Fibroblast of mammary gland (primary cell): ENCODE measurements at regions not wholly inside any gene's neighbourhood (a gene's known extent, or its start where the extent isn't known, plus 50 kb on each side); places are given as distances from the start of the nearest gene placed in this dataset.

Experiments used
- DNase-seq: peaks from one replicate; pipeline ENCODE4 v3.0.0-alpha.2; 2010; ENCODE audit warnings: low read depth
- H3K4me3 ChIP-seq: 2 replicates; pipeline ENCODE4 v1.5.1; 2011; ENCODE audit warnings: low read depth, mild to moderate bottlenecking, low read length, moderate library complexity; ENCODE audit not compliant: control insufficient read depth
- TF ChIP-seq, protein P1 (sequence below): conservative IDR thresholded peaks from 2 replicates; pipeline ENCODE4 v1.5.1; 2011; ENCODE audit warnings: low read depth, low read length, inconsistent platforms; ENCODE audit not compliant: control insufficient read depth, insufficient read depth

DNA sequence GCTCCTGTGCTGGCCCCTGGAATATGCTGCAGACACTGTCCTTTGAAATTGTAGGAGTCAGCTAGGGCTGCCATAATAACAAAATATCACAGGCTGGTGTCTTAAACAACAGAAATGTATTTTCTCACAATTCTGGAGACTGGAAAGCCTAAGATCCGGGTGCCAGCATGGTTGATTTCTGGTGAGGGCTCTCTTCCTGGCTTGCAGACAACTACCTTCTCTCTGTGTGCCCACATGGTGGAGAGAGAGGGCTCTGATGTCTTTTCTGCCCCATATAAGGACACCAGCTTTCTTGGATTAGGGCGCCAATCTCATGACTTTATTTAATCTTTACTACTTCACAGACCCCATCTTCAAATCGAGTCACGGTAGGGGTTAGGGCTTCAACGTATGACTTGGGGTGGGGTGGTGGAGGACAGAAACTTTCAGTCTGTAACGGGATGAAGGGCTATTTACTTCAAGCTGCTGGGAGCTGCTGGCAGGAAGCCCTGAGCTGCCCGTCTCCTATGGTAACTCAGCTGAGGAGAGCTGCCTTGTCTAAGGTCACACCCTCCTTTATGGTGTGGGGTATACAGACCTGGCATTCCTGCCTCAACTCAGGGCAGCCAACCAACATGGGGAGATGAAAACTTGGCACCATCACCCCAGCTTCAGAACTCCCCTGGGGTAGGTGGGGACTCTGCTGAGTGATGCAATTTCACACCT lies 142.9 kb upstream of the ZBED5 start:
- DNase-seq: no peak
- no peak overlapping the region for H3K4me3 ChIP-seq
- TF ChIP-seq, protein P1, sequence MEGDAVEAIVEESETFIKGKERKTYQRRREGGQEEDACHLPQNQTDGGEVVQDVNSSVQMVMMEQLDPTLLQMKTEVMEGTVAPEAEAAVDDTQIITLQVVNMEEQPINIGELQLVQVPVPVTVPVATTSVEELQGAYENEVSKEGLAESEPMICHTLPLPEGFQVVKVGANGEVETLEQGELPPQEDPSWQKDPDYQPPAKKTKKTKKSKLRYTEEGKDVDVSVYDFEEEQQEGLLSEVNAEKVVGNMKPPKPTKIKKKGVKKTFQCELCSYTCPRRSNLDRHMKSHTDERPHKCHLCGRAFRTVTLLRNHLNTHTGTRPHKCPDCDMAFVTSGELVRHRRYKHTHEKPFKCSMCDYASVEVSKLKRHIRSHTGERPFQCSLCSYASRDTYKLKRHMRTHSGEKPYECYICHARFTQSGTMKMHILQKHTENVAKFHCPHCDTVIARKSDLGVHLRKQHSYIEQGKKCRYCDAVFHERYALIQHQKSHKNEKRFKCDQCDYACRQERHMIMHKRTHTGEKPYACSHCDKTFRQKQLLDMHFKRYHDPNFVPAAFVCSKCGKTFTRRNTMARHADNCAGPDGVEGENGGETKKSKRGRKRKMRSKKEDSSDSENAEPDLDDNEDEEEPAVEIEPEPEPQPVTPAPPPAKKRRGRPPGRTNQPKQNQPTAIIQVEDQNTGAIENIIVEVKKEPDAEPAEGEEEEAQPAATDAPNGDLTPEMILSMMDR: no peak

DNA sequence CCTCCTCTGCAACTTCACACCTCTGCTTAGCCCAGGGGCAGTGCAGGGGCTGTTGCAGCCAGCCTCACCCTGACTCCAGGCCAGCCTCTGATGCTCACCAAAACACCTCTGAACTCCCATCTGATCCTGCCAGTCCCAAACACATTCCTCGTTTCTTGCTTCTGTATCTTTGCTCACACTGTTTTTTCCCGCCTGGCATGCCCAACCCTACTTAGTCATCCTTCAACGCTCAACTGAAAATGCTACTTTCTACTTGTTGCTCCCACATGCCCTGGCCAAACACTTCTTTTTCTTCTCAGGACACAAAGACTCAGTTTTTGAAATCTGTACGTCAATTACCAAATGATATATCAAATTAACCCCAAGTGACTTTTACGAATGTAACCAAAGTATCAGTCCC lies 140.8 kb upstream of the ZBED5 start:
- TF ChIP-seq, protein P1: no peak

DNA sequence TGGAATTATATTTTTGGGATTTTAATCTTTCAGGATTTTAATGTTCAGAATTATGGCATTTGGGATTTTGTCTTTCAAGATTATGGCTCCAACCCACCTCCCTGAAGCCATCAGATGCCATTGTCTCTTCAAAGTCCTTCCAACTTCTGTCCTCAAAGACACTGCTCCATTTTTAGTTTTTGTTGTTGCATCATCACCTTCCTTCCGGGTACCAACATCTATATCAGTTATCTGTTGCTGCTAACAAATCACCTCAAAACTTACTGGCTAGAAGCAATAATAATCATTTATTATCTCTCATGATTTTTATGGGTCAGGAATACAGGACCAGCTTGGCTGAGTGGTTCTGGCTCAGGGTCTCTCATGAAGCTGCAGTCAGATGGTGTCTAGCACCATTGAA lies 138.8 kb upstream of the ZBED5 start:
- no peak for DNase-seq
- TF ChIP-seq, protein P1: no peak
- no peak overlapping the region for H3K4me3 ChIP-seq

More for the DNA sequence above, 140.8 kb upstream of the ZBED5 start:
- no peak overlapping the region for H3K4me3 ChIP-seq
- DNase-seq: no peak

DNA sequence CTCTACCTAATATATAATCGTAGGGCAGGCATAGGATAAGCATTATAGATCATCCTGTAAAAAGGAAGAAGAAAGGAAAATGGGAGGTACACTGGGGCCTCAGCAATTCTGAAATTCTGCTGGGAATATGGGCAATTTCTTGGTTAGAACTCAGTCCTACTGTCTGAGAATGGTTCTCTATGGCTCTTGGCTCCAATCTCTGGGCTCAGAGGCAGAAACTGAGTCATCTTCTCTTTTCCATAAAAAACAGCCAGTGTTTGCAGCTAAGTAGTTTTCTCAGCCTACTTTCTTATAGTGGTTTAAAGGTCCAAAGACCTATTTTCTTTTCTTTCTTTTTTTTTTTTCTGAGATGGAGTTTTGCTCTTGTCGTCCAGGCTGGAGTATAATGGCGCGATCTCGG lies 135.8 kb upstream of the ZBED5 start:
- TF ChIP-seq, protein P1: no peak
- DNase-seq: no peak
- no peak overlapping the region for H3K4me3 ChIP-seq

DNA sequence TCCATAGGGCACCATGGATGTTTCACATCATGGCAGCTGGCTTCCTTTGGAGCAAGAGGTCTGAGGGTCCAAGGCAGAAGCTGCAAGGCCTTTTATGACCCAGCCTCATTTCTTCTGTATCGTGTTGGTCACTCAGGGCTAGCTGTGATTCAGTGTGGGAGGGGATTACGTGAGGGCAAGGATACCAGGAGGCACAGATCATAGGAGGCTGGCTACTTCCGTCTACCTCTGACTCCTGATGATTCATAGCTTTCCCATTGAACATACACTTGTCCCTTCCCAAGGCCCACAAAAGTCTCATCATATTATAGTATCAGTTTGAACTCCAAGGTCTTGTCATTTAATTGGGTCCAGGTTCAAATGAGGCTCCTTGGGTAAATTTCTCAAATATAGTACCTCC lies 135.3 kb upstream of the ZBED5 start:
- TF ChIP-seq, protein P1: no peak
- H3K4me3 ChIP-seq: no peak overlapping the region
- peak; percentile 41 for DNase-seq

DNA sequence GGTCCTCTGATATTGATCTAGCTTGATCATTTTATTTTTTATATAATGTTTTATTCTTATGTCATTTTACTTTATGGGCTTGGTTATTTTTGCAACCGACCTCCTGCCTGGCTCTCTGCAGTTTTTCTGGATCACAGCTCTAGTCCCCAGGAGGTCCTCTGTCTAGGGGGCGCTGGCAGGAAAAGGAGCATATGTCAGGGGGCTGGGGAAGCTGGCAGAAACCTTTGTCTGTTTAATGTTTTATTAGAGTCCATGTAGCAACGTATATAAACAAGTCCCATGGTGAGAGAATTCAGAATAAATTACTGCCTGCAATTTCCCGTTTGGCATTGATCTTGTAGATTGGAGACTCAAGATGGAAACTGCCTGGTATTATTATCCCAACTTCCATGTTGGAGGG lies 133.5 kb upstream of the ZBED5 start:
- no peak overlapping the region for H3K4me3 ChIP-seq
- TF ChIP-seq, protein P1: no peak
- no peak for DNase-seq

DNA sequence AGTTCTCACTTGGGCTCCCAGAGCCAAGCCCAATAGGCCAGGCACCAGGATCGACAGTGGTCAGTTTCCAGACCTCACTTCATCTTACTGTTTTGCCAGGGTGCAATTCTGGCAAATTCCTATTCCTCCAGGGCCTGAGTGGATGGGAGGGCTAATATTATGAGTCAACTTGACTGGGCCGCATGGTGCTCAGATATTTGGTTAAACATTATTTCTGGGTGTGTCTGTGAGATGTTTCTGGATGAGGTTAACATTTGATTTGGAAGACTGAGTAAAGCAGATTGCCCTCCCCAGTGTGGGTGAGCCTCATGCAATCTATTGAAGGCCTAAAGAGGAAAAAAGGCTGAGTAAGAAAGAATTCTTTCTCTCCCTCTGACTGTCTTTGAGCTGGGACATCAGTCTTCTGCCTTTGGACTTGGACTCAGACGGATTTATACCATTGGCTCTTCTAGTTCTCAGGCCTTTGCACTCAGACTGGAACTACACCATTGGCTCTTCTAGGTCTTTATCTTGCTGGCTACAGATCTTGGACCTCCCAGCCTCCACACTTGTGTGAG lies 132.9 kb upstream of the ZBED5 start:
- DNase-seq: peak; percentile 40
- H3K4me3 ChIP-seq: no peak overlapping the region
- TF ChIP-seq, protein P1: no peak
